ENCODE measurements at regions not wholly inside any gene's neighbourhood (a gene's known extent, or its start where the extent isn't known, plus 50 kb on each side); places are given as distances from the start of the nearest gene placed in this dataset.

DNA sequence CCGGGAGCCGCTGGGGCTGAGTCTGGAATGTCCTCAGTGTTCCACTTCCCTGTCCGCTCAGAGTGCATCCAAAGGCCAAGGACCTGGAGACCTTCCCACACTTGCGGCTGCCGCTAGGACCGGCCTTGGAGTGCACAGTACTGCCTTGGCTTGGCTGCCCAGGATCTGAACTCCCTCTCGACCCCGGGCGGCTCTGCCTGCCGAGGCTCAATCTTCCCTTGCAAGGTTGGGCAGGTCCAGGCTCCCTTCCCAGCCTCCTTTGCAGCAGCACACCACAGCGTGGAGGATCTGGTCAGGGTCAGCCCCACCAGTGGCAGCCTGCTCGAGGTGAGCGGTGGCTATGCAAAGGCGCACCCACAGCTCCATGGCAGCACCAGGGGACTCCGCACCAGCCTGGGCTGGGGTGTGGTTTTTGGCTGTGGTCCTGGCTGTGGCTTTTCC, 69.2 kb downstream of the PLXNA1 start:
- TF ChIP-seq TAF1 (IDR thresholded peaks at IDR 0.05; ENCODE audit: borderline replicate concordance, low read depth, low read length) (no peak), POLR2A (IDR thresholded peaks at IDR 0.05; ENCODE audit: low read depth, low read length) (no peak), POLR2AphosphoS5 (IDR thresholded peaks at IDR 0.05; ENCODE audit: low read depth, low read length) (no peak)
- DNase-seq (ENCODE audit: insufficient read length): no peak
- FAIRE-seq: no peak

DNA sequence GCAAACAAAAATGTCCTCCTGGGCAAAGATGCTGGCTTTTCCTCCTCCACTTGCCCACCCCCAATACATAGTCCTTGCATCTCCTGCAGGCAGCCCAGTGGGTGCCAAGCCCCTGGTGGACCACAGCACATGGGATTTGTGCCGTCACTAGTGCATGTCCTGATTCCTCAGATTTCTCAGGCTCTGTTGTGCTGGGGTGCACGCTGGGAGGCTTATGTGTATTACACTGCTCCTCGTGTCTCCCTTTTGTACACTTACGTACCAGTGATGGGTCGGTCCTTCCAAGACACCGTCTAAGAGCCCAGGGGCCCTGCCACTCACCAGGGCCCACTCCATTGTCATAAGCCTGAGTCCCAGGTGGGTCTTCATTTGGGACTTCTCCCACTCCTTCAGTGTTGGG, 70.1 kb downstream of the PLXNA1 start:
- no peak for FAIRE-seq
- DNase-seq (ENCODE audit: insufficient read length): no peak
- no peak for TF ChIP-seq POLR2A (IDR thresholded peaks at IDR 0.05; ENCODE audit: low read depth, low read length)
- no peak for TF ChIP-seq POLR2AphosphoS5 (IDR thresholded peaks at IDR 0.05; ENCODE audit: low read depth, low read length)
- TF ChIP-seq TAF1 (IDR thresholded peaks at IDR 0.05; ENCODE audit: borderline replicate concordance, low read depth, low read length): no peak

DNA sequence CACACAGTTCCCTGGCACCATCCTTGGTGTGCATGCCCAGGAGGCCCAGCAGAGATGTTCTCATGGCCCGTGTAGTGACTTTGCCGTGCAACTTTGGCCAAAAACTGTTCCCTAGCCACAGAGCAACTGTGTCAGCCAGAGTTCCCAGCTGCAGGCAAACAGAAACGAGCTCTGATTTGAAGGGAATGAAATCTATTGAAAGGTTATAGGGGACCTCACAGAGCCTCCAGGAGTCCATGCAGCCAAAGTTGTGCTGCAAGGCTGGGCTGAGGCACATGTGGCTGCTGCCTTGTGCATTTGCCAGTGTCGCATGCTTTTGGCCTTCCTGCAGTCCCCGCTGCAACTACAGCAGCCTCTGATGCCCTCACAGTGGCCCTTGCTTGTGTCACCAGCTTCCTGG, 70.5 kb downstream of the PLXNA1 start:
- FAIRE-seq (no peak), DNase-seq (ENCODE audit: insufficient read length) (no peak)
- TF ChIP-seq POLR2A (IDR thresholded peaks at IDR 0.05; ENCODE audit: low read depth, low read length) (no peak), TAF1 (IDR thresholded peaks at IDR 0.05; ENCODE audit: borderline replicate concordance, low read depth, low read length) (no peak), POLR2AphosphoS5 (IDR thresholded peaks at IDR 0.05; ENCODE audit: low read depth, low read length) (no peak)

DNA sequence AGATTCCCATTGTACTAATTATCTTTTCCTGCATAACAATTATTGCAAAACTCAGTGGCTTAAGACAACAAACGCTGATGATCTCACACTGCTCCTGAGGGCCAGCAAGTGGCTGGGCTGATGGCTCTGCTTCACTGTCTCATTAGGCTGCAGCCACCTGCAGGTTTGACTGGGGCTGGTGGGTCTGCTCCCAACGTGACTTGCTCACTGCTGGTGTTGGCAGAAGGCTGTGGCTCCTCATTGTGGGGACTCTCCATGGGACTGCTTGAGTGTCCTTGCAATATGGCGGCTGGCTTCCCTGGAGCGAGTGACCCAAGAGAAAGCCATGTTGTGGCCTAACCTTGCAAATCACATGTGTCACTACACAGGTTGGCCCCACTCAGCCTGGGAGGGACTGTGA, 71.1 kb downstream of the PLXNA1 start:
- no peak for FAIRE-seq
- TF ChIP-seq TAF1 (IDR thresholded peaks at IDR 0.05; ENCODE audit: borderline replicate concordance, low read depth, low read length): no peak
- no peak for TF ChIP-seq POLR2A (IDR thresholded peaks at IDR 0.05; ENCODE audit: low read depth, low read length)
- no peak for TF ChIP-seq POLR2AphosphoS5 (IDR thresholded peaks at IDR 0.05; ENCODE audit: low read depth, low read length)
- DNase-seq (ENCODE audit: insufficient read length): no peak

DNA sequence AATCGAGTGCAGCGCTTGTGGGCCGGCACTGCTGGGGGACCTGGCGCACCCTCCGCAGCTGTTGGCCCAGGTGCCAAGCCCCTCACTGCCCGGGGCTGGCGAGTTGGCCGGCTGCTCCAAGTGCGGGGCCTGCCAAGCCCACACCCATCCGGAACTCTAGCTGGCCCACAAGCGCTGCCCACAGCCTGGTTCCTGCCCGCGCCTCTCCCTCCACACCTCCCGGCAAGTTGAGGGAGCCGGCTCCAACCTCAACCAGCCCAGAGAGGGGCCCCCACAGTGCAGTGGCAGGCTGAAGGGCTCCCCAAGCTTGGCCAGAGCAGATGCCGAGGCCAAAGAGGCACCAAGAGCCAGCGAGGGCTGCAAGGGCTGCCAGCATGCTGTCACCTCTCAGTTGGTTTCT, 73.4 kb downstream of the PLXNA1 start:
- no peak for FAIRE-seq
- DNase-seq (ENCODE audit: insufficient read length): no peak

DNA sequence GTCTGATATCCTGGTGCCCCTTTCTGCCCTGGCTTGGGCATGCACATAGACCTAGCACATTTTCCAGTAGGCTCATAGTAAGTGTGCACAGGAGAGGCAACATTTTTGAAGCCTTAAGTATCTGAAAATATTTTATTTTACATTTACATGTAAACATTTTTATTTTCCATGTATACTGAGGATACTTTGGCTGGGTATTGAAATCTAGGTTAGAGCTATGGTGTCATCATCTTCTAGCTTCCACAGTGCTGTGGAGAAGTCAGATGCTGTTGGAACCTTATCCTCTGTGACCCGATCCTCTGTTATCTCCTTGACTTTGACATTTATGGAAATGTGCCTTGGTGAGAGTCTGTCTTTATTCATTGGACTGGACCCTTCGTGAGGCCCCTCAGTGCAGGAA, 74.1 kb downstream of the PLXNA1 start:
- FAIRE-seq: no peak
- no peak for TF ChIP-seq TAF1 (IDR thresholded peaks at IDR 0.05; ENCODE audit: borderline replicate concordance, low read depth, low read length)
- TF ChIP-seq POLR2A (IDR thresholded peaks at IDR 0.05; ENCODE audit: low read depth, low read length): no peak
- no peak for TF ChIP-seq POLR2AphosphoS5 (IDR thresholded peaks at IDR 0.05; ENCODE audit: low read depth, low read length)
- DNase-seq (ENCODE audit: insufficient read length): no peak

More for the DNA sequence above, 73.4 kb downstream of the PLXNA1 start:
- TF ChIP-seq TAF1 (IDR thresholded peaks at IDR 0.05; ENCODE audit: borderline replicate concordance, low read depth, low read length) (no peak), POLR2A (IDR thresholded peaks at IDR 0.05; ENCODE audit: low read depth, low read length) (no peak), POLR2AphosphoS5 (IDR thresholded peaks at IDR 0.05; ENCODE audit: low read depth, low read length) (no peak)

DNA sequence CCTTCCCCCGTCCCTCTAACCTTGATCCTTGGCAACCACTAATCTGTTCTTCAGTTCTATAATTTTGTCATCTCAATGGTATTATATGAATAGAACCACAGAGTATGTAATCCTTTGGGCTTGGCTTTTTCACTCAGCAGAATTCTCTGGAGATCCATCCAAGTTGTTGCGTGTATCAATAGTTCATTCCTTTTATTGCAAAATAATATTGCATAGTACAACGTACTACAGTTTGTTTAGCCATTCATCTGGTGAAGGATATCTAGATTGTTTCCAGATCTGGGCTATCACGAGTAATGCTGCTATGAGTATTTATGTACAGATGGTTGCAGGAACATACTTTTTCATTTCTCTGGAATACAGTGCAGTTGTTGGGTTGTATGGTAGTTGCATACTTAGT, 76.2 kb downstream of the PLXNA1 start:
- DNase-seq (ENCODE audit: insufficient read length): no peak
- no peak for TF ChIP-seq TAF1 (IDR thresholded peaks at IDR 0.05; ENCODE audit: borderline replicate concordance, low read depth, low read length)
- no peak for TF ChIP-seq POLR2A (IDR thresholded peaks at IDR 0.05; ENCODE audit: low read depth, low read length)
- TF ChIP-seq POLR2AphosphoS5 (IDR thresholded peaks at IDR 0.05; ENCODE audit: low read depth, low read length): no peak
- no peak for FAIRE-seq

DNA sequence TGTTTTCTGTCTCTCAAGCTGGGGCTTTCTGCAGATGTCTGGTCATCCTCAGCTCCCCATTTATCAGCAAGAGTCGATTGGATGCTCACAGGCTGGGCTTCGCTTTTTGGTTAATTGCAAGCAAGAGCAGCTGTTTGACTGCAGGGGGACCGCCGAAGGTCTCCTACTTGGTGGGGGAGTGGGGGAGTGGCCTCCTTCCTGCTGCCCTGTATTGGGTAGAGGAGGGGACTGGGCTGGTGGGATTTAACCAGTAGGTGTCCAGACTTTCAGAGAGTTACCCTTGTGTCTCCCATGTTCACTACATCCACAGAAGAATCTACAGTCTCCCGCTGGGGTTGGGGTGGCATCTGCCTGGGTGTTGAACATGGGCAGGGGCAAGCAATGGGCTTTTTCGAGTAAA, 78.7 kb downstream of the PLXNA1 start:
- DNase-seq (ENCODE audit: insufficient read length) (no peak), FAIRE-seq (no peak)
- TF ChIP-seq TAF1 (IDR thresholded peaks at IDR 0.05; ENCODE audit: borderline replicate concordance, low read depth, low read length): no peak
- no peak for TF ChIP-seq POLR2A (IDR thresholded peaks at IDR 0.05; ENCODE audit: low read depth, low read length)
- TF ChIP-seq POLR2AphosphoS5 (IDR thresholded peaks at IDR 0.05; ENCODE audit: low read depth, low read length): no peak

DNA sequence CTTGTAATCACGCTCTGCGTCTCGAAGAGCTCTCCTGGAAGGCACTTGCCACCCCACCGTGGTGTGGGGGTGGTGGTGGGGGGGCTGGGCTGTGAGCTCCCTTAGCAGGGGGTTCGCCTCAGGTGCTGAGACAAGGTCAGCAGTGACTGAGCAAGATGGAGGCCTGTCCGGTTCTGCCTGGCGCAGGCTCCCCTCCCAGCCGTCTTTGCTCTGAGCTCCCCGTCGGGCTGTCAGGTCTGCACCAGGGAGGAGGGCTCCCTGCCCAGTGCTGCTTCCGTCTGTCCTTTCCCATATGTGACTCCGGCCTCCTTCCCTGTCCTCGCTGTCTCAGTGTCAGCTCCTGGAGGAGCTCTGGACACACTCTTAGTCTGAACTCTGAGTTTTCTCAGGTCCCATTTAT, 80.0 kb downstream of the PLXNA1 start:
- no peak for TF ChIP-seq POLR2AphosphoS5 (IDR thresholded peaks at IDR 0.05; ENCODE audit: low read depth, low read length)
- TF ChIP-seq POLR2A (IDR thresholded peaks at IDR 0.05; ENCODE audit: low read depth, low read length): no peak
- no peak for TF ChIP-seq TAF1 (IDR thresholded peaks at IDR 0.05; ENCODE audit: borderline replicate concordance, low read depth, low read length)
- DNase-seq (ENCODE audit: insufficient read length): no peak
- FAIRE-seq: no peak

DNA sequence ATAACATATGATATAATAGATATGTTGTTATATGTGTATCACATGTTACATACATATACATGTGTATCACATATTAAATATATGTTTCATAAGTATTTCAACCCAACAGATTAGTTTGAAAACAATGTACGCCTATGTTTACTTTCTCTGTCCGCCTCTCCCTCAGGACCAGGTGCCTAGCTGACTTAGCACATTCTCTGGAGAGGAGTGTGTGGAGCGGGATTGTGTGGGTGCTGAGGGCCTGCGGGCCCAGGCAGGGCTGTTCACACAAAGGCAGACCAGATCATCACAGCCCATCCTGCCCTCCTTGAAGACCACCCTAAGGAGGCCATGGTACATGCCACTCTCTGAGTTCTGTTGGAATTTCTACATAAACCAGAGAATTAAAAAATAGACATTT, 81.0 kb downstream of the PLXNA1 start:
- TF ChIP-seq POLR2A (IDR thresholded peaks at IDR 0.05; ENCODE audit: low read depth, low read length) (no peak), POLR2AphosphoS5 (IDR thresholded peaks at IDR 0.05; ENCODE audit: low read depth, low read length) (no peak), TAF1 (IDR thresholded peaks at IDR 0.05; ENCODE audit: borderline replicate concordance, low read depth, low read length) (no peak)
- FAIRE-seq (no peak), DNase-seq (ENCODE audit: insufficient read length) (no peak)

DNA sequence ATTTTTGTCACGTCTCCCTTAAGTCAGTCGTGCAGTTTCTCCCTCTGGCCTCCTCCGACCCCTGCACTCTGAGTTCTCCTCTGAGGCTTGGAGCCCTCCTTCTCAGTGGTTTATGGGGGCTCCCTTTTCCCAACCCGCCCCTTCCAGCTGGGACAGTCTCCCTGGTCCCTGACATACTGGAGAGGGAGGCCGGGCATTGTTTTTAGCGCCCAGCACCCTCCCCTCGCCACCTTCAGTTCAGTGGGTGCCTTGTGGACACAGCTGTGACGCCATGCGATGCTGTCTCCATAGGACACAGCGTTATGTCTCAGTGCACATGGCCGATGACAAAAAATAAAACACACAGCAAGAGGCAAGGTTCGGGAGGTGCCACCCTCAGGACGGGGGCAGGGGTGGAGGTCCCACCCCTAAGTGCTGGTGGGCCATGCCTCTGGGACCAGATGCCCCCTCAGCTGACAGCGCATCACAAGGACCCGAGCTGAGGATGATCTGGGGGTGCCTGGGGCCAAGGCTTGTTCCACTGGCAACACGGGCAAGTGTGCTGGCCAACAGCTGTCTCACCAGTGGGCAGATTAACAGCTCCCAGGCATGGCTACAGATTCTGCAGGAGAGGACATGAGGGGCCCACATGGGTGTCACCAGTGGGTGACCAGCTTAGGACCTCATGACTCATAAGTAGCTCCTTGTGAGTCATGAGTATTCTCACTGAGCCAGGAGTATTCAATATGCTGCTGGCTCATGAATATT, 81.6 kb downstream of the PLXNA1 start:
- DNase-seq (ENCODE audit: insufficient read length) (no peak), FAIRE-seq (no peak)
- TF ChIP-seq TAF1 (IDR thresholded peaks at IDR 0.05; ENCODE audit: borderline replicate concordance, low read depth, low read length): no peak
- TF ChIP-seq POLR2AphosphoS5 (IDR thresholded peaks at IDR 0.05; ENCODE audit: low read depth, low read length): no peak

DNA sequence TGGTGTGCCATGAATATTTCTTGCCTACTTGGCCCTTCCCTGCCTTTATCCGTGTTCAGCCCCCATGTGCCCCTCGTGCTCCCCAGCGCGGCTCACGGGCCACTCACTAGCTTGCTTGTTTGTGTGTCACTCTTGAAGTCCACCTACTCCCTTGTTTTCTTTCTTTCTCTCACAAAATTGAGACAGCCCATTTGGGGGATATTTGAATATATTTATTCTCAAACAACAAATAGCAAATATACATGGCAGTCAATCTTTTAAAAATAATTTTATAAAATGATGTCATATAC, 82.2 kb downstream of the PLXNA1 start:
- DNase-seq (ENCODE audit: insufficient read length) (no peak), FAIRE-seq (no peak)
- TF ChIP-seq POLR2A (IDR thresholded peaks at IDR 0.05; ENCODE audit: low read depth, low read length) (no peak), POLR2AphosphoS5 (IDR thresholded peaks at IDR 0.05; ENCODE audit: low read depth, low read length) (no peak), TAF1 (IDR thresholded peaks at IDR 0.05; ENCODE audit: borderline replicate concordance, low read depth, low read length) (no peak)
